SK-N-DZ (cell line): ENCODE measurements at regions not wholly inside any gene's neighbourhood (a gene's known extent, or its start where the extent isn't known, plus 50 kb on each side); places are given as distances from the start of the nearest gene placed in this dataset.

Source experiments
- DNase-seq: peaks from one replicate; pipeline ENCODE4 v3.0.0-alpha.2; 2015; ENCODE audit warnings: low spot score
- small RNA-seq, 2 experiments: library from RNA; depleted of rRNA; stranded (forward); fragments of <200 nt; gene quantifications; one replicate each; pipeline ENCODE3, GENCODE V24; 2014

DNA sequence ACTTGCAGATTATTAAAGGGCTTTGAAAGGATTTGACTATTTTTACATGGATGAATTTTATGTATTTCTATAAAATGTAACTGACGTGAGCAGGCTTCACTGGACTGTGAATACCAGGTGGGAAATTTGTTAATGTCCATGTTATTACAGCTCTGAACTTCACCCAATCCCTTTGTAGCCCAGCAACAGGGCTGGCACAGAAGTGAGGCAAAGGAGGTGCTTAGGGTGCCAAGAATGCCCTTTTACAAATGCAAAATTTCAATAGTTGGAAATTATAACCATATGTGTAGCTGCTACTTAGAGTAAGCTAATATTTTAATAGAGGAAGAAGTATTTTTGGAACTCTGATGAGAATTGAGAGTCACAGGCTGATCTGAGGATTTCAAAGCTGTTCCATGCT lies 53.7 kb upstream of the FAM98A start:
- DNase-seq: no peak

DNA sequence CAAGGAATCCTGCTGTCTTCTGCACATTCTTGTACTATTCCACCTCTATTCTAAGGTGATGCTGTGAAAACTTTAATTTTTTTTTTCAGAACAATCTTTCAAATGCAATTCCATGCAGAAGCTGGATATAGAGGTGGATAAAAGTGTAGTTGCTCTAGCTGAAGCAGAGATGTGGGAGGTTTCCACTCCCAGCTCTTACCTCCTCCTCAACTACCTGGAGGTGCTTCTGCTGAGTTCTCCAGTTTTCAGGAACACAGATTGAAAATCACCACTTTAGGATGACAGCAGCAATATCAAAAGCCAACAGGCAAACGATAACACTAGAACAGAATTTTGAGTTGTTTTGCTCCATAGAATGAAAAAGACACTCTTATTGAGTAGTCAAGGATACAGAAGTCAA lies 51.1 kb upstream of the FAM98A start:
- no peak for DNase-seq

Small RNA genes lying in the stretch of these regions (small RNA-seq; reads per million reads assigned to genes)
- gene AC013442.1: 0 reads per million in 2 experiments
- gene AC083939.1: 0 reads per million in 2 experiments
- gene MIR548AD: 0 reads per million in 2 experiments
- 0 reads per million in 2 experiments for gene RNU6-1117P
